Tibial artery (tissue), 4 donors: ENCODE measurements at regions not wholly inside any gene's neighbourhood (a gene's known extent, or its start where the extent isn't known, plus 50 kb on each side); places are given as distances from the start of the nearest gene placed in this dataset.

Experiments
- DNase-seq, 2 donors: peaks; one replicate each; pipeline ENCODE4 v3.0.0-alpha.2; 2019
- H3K27ac ChIP-seq, 2 donors: fragments of 200-600 bp; sonication (generic) in 1 of 2; 1 replicate in 1 of 2; 2 replicates in 1 of 2; pipeline ENCODE4 v1.5.1; 2018 to 2019; ENCODE audit warnings: mild to moderate bottlenecking in 1 of 2
- H3K27me3 ChIP-seq, 2 donors: fragments of 200-600 bp; sonication (generic) in 1 of 2; one replicate each; pipeline versions ENCODE4 v1.5.1 to v1.6.0; 2016 to 2019
- H3K36me3 ChIP-seq, 3 donors: fragments of 200-600 bp; sonication (generic) in 2 of 3; one replicate each; pipeline ENCODE4 v1.5.1; 2016 to 2019; ENCODE audit warnings: mild to moderate bottlenecking in 2 of 3
- H3K4me1 ChIP-seq, 4 donors: fragments of 200-600 bp; sonication (generic) in 2 of 4; 1 replicate in 3 of 4; 2 replicates in 1 of 4; pipeline ENCODE4 v1.5.1; 2016 to 2019
- H3K4me3 ChIP-seq, 2 donors: fragments of 200-600 bp; sonication (generic) in 1 of 2; 1 replicate in 1 of 2; 2 replicates in 1 of 2; pipeline ENCODE4 v1.5.1; 2018 to 2019; ENCODE audit warnings: mild to moderate bottlenecking in 2 of 2
- H3K9me3 ChIP-seq, 3 donors: fragments of 200-600 bp; sonication (generic) in 1 of 3; one replicate each; pipeline ENCODE4 v1.5.1; 2016 to 2019
- CTCF ChIP-seq, 2 experiments: fragments of 200-600 bp in 1 of 2; fragments of 450-650 bp in 1 of 2; IDR thresholded peaks; one replicate each; pipeline ENCODE4 v1.5.1; 2017 to 2019; ENCODE audit warnings: antibody characterized with exemption in 2 of 2, mild to moderate bottlenecking in 1 of 2, moderate library complexity in 1 of 2
- intact Hi-C: fragments of 100-400 bp; cut with DNase I; formaldehyde crosslinking; loops from one replicate; pipeline ENCODE4 v1.15.0; 2023; ENCODE audit warnings: low total_unique reads

GRCh38 chr6:106748547-106749207 is 119.3 kb downstream of the QRSL1 start:
- intact Hi-C loops: no loop called here
- no peak overlapping the region for H3K27ac ChIP-seq

GRCh38 chr6:106747139-106747538 is 117.8 kb downstream of the QRSL1 start:
- Histone ChIP-seq H3K36me3 (no peaks in the 10 kb centered on the region), H3K9me3 (no peaks in the 10 kb centered on the region), H3K27me3 (no peaks in the 10 kb centered on the region), H3K27ac (no peak overlapping the region), H3K4me3 (no peak overlapping the region), H3K4me1 (no peaks in the 10 kb centered on the region)
- intact Hi-C loops: no loop called here
- DNase-seq: no peak
- no peak for TF ChIP-seq CTCF (IDR thresholded peaks at IDR 0.05)

More at GRCh38 chr6:106748547-106749207, 119.3 kb downstream of the QRSL1 start:
- no peak for DNase-seq
- Histone ChIP-seq H3K4me3 (no peak overlapping the region), H3K27me3 (no peaks in the 10 kb centered on the region), H3K4me1 (no peaks in the 10 kb centered on the region), H3K36me3 (no peaks in the 10 kb centered on the region), H3K9me3 (no peaks in the 10 kb centered on the region)
- no peak for TF ChIP-seq CTCF (IDR thresholded peaks at IDR 0.05)

- Histone ChIP-seq H3K4me1 (no peaks in the 10 kb centered on the region), H3K36me3 (no peaks in the 10 kb centered on the region), H3K4me3 (no peak overlapping the region), H3K27ac (no peak overlapping the region), H3K27me3 (no peaks in the 10 kb centered on the region), H3K9me3 (no peaks in the 10 kb centered on the region)
- no peak for DNase-seq
- TF ChIP-seq CTCF (IDR thresholded peaks at IDR 0.05): no peak
- intact Hi-C loops: no loop called here
Measured at GRCh38 chr6:106746652-106747051, 117.3 kb downstream of the QRSL1 start.

- no peak for TF ChIP-seq CTCF (IDR thresholded peaks at IDR 0.05)
- no peaks in the 10 kb centered on the region for H3K27me3 ChIP-seq
- intact Hi-C loops: no loop called here
- DNase-seq: no peak
- H3K4me1 ChIP-seq: no peaks in the 10 kb centered on the region
- no peak overlapping the region for H3K27ac ChIP-seq
- H3K36me3 ChIP-seq: no peaks in the 10 kb centered on the region
- H3K9me3 ChIP-seq: no peaks in the 10 kb centered on the region
- H3K4me3 ChIP-seq: no peak overlapping the region
Measured at GRCh38 chr6:106745824-106746582, 116.6 kb downstream of the QRSL1 start.

GRCh38 chr6:106745197-106745770 is 115.9 kb downstream of the QRSL1 start:
- Histone ChIP-seq H3K27me3 (no peaks in the 10 kb centered on the region), H3K36me3 (no peaks in the 10 kb centered on the region), H3K4me1 (peaks cover 0 to 2% (median 0%) of the 10 kb centered on the region in 4 donors), H3K4me3 (no peak overlapping the region), H3K27ac (no peak overlapping the region), H3K9me3 (no peaks in the 10 kb centered on the region)
- intact Hi-C loops: no loop called here
- no peak for TF ChIP-seq CTCF (IDR thresholded peaks at IDR 0.05)
- no peak for DNase-seq
